ENCODE measurements at regions not wholly inside any gene's neighbourhood (a gene's known extent, or its start where the extent isn't known, plus 50 kb on each side); places are given as distances from the start of the nearest gene placed in this dataset.

DNA sequence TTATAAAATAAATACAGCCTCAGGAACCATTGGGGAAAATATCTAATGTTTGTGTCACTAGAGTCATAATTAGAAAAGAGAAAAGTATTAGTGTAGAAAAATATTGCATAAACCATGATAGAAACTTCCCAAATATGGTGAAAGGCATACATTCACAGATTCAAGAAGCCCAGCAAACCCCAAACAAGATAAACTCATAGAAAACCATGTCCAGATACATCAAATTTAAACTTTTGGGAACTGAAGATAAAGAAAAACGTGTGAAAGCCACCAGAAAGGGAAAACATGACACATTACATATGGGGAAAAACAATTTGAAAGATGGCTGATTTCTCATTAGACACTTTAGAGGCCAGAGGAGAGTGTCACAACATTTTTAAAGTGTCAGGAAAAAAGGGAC lies 236.5 kb upstream of the FN1 start:
- no peaks in the 10 kb centered on the region for H3K27me3 ChIP-seq
- intact Hi-C loops (cut with DNase I), result no loop called here
- TF ChIP-seq, protein P1, sequence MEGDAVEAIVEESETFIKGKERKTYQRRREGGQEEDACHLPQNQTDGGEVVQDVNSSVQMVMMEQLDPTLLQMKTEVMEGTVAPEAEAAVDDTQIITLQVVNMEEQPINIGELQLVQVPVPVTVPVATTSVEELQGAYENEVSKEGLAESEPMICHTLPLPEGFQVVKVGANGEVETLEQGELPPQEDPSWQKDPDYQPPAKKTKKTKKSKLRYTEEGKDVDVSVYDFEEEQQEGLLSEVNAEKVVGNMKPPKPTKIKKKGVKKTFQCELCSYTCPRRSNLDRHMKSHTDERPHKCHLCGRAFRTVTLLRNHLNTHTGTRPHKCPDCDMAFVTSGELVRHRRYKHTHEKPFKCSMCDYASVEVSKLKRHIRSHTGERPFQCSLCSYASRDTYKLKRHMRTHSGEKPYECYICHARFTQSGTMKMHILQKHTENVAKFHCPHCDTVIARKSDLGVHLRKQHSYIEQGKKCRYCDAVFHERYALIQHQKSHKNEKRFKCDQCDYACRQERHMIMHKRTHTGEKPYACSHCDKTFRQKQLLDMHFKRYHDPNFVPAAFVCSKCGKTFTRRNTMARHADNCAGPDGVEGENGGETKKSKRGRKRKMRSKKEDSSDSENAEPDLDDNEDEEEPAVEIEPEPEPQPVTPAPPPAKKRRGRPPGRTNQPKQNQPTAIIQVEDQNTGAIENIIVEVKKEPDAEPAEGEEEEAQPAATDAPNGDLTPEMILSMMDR (IDR thresholded peaks at IDR 0.05), result no peak
- no peaks in the 10 kb centered on the region for H3K36me3 ChIP-seq
- H3K4me3 ChIP-seq, result no peak overlapping the region
- H3K9me3 ChIP-seq, result peaks cover 0 to 7% of the 10 kb centered on the region in 2 donors
- H3K4me1 ChIP-seq, result no peaks in the 10 kb centered on the region
- no peak overlapping the region for H3K27ac ChIP-seq
- DNase-seq (ENCODE audit: low spot score in 2 of 2), result no peak

DNA sequence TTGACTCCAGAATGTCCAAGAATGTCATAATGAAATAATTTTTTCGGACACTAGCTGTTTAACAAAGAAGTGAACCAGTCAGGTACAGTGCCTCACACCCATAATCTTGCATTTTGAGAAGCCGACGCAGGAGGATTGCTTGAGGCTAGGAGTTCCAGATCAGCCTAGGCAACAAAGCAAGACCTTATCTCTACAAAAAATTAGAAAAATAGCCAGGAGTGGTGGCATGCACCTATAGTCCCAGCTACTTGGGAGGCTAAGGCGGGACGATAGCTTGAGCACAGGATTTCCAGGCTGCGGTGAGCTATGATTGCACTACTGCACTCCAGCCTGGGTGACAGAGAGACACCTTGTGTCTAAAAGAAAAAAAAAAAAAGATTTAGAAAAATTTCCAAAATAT lies 235.8 kb upstream of the FN1 start:
- Histone ChIP-seq H3K36me3 (no peaks in the 10 kb centered on the region), H3K4me3 (no peak overlapping the region), H3K27ac (no peak overlapping the region), H3K9me3 (peaks cover 0 to 7% of the 10 kb centered on the region in 2 donors), H3K27me3 (no peaks in the 10 kb centered on the region), H3K4me1 (no peaks in the 10 kb centered on the region)
- TF ChIP-seq, protein P1 (IDR thresholded peaks at IDR 0.05), result no peak
- intact Hi-C loops (cut with DNase I), result no loop called here
- DNase-seq (ENCODE audit: low spot score in 2 of 2), result no peak

DNA sequence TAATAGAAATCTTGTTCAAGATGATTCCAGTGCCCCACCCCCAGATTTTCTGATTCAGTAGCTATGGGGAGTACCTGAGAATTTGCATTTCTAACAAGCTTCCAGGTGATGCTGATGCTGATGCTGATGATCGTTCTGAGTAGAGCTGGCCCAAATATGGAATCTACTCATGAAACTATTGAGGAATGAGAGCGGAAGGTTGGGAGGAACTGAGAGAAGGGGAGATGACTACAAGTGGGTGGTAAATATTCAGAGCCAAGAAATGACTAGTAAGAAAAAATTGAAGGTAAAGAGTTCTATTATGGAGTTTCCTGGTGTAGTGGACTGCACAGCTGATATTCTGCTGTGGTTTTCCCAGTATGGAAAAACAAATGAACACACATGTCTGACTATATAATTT lies 235.4 kb upstream of the FN1 start:
- DNase-seq (ENCODE audit: low spot score in 2 of 2), result no peak
- TF ChIP-seq, protein P1 (IDR thresholded peaks at IDR 0.05), result no peak
- no peaks in the 10 kb centered on the region for H3K27me3 ChIP-seq
- no peak overlapping the region for H3K4me3 ChIP-seq
- H3K36me3 ChIP-seq, result no peaks in the 10 kb centered on the region
- H3K9me3 ChIP-seq, result peaks cover 0 to 7% of the 10 kb centered on the region in 2 donors
- intact Hi-C loops (cut with DNase I), result no loop called here
- H3K4me1 ChIP-seq, result no peaks in the 10 kb centered on the region
- no peak overlapping the region for H3K27ac ChIP-seq

DNA sequence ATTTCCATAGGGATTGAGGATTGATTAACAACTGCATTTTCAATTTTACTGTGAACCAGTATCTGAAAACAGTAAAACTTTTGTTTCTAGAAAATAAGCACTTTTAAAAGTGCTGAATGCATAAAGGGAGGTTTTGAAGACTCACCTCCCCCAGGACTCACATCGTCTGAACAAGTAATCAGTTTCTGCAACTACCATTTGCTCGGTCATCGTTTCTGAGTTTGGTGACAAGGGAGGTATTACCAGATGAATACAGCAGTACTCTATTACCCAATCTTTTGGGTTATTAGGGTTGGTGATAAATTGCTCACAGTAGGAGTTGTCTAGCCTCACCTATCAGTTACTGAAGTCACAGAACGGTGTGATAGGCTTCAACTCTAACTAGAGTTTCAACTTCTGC lies 234.5 kb upstream of the FN1 start:
- no peak for DNase-seq (ENCODE audit: low spot score in 2 of 2)
- no peak overlapping the region for H3K27ac ChIP-seq
- no peak overlapping the region for H3K4me3 ChIP-seq
- H3K4me1 ChIP-seq, result no peaks in the 10 kb centered on the region
- H3K9me3 ChIP-seq, result peaks cover 0 to 7% of the 10 kb centered on the region in 2 donors
- TF ChIP-seq, protein P1 (IDR thresholded peaks at IDR 0.05), result no peak
- H3K36me3 ChIP-seq, result no peaks in the 10 kb centered on the region
- H3K27me3 ChIP-seq, result no peaks in the 10 kb centered on the region
- intact Hi-C loops (cut with DNase I), result no loop called here

DNA sequence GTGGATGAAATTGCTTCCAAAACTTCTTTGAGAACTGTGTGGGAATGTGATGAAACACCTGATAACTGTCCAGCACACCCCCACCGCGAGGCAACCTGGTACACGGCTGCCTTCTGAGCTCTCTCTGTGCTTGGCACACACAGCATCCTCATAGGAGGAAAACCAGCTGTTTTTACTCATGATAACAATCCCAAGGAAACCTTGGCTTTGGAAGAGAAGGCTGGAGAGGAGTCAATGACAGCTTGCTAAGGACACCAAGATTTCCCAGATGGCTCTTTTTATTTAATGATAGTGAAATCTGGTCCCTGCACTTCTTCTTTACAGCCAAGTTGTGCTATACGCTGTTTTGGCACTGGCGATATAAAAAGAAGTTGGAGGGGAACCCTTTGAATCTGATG lies 232.5 kb upstream of the FN1 start:
- no peak overlapping the region for H3K27ac ChIP-seq
- H3K9me3 ChIP-seq, result peaks cover 0 to 7% of the 10 kb centered on the region in 2 donors

More for the DNA sequence above, 232.5 kb upstream of the FN1 start:
- Histone ChIP-seq H3K4me3 (no peak overlapping the region), H3K4me1 (peaks cover 3 to 8% of the 10 kb centered on the region in 2 donors), H3K36me3 (no peaks in the 10 kb centered on the region), H3K27me3 (no peaks in the 10 kb centered on the region)
- TF ChIP-seq, protein P1 (IDR thresholded peaks at IDR 0.05), result no peak
- no peak for DNase-seq (ENCODE audit: low spot score in 2 of 2)
- intact Hi-C loops (cut with DNase I), result no loop called here

Data from ascending aorta (tissue), 2 donors.